PC-3 (cell line): ENCODE measurements at regions not wholly inside any gene's neighbourhood (a gene's known extent, or its start where the extent isn't known, plus 50 kb on each side); places are given as distances from the start of the nearest gene placed in this dataset.

Source experiments
- CTCF ChIP-seq: fragments of 300-600 bp; sonication (generic); conservative IDR thresholded peaks from 2 replicates; pipeline ENCODE4 v1.5.1; 2017; ENCODE audit warnings: antibody characterized with exemption, low read depth, mild to moderate bottlenecking, low read length
- EZH2 ChIP-seq: fragments of 300-600 bp; sonication (generic); IDR thresholded peaks from one replicate; pipeline ENCODE4 v1.6.1; 2017; ENCODE audit warnings: antibody characterized with exemption, mild to moderate bottlenecking, low read length; ENCODE audit not compliant: unreplicated experiment

GRCh38 chr7:155944901-155945300 is 132.6 kb upstream of the SHH start:
- TF ChIP-seq EZH2 = no peak
- TF ChIP-seq CTCF = no peak
